GM23338 (cell line): ENCODE measurements at regions not wholly inside any gene's neighbourhood (a gene's known extent, or its start where the extent isn't known, plus 50 kb on each side); places are given as distances from the start of the nearest gene placed in this dataset.

Source experiments
- ATAC-seq: fragments of 200-7000 bp; cut with Tn5 transposase; 3 replicates; pipeline ENCODE4 v1.9.1; 2020
- DNase-seq: peaks from one replicate; pipeline ENCODE4 v3.0.0-alpha.2; 2015; ENCODE audit warnings: low spot score
- H2AFZ ChIP-seq: fragments of 200-600 bp; sonication (generic); 2 replicates; pipeline ENCODE4 v1.8.0; 2016; ENCODE audit warnings: antibody characterized with exemption, mild to moderate bottlenecking, moderate library complexity
- H3F3A ChIP-seq: fragments of 200-600 bp; sonication (generic); replicated peaks from 2 replicates; pipeline ENCODE4 v1.8.0; 2017; ENCODE audit warnings: antibody characterized with exemption, mixed run types, low read depth
- H3K27ac ChIP-seq: fragments of 200-600 bp; sonication (generic); 2 replicates; pipeline ENCODE4 v1.6.1; 2016; ENCODE audit warnings: low read depth
- H3K27me3 ChIP-seq: fragments of 200-600 bp; sonication (generic); 2 replicates; pipeline ENCODE4 v1.8.0; 2016; ENCODE audit warnings: mild to moderate bottlenecking, mixed run types, moderate library complexity; ENCODE audit not compliant: insufficient read depth
- H3K36me3 ChIP-seq: fragments of 200-600 bp; sonication (generic); 2 replicates; pipeline ENCODE4 v1.8.0; 2016; ENCODE audit warnings: mild to moderate bottlenecking; ENCODE audit not compliant: insufficient read depth
- H3K4me1 ChIP-seq: fragments of 200-600 bp; sonication (generic); 2 replicates; pipeline ENCODE4 v1.8.0; 2016; ENCODE audit warnings: mild to moderate bottlenecking, moderate library complexity; ENCODE audit not compliant: insufficient read depth
- H3K4me2 ChIP-seq: fragments of 200-600 bp; sonication (generic); 2 replicates; pipeline ENCODE4 v1.7.1; 2017; ENCODE audit warnings: mixed run types
- H3K4me3 ChIP-seq: fragments of 200-600 bp; sonication (generic); 2 replicates; pipeline ENCODE4 v1.6.1; 2016; ENCODE audit warnings: mixed run types
- H3K79me2 ChIP-seq: fragments of 200-600 bp; sonication (generic); replicated peaks from 2 replicates; pipeline ENCODE4 v1.8.0; 2017; ENCODE audit warnings: mild to moderate bottlenecking; ENCODE audit not compliant: insufficient read depth
- H3K9me2 ChIP-seq: fragments of 200-600 bp; sonication (generic); 2 replicates; pipeline ENCODE4 v1.8.0; 2017; ENCODE audit not compliant: insufficient read depth
- H4K20me1 ChIP-seq: fragments of 200-600 bp; sonication (generic); replicated peaks from 2 replicates; pipeline ENCODE4 v1.8.0; 2017; ENCODE audit warnings: mild to moderate bottlenecking; ENCODE audit not compliant: insufficient read depth
- H3K27ac Mint-ChIP-seq: 2 replicates; pipeline ENCODE4 v1.8.0; 2020; ENCODE audit warnings: inconsistent platforms, mild to moderate bottlenecking, moderate library complexity, mixed read lengths
- H3K27me3 Mint-ChIP-seq: 3 replicates; pipeline ENCODE4 v1.8.0; 2022; ENCODE audit warnings: low read depth, mild to moderate bottlenecking, moderate library complexity, mixed read lengths, inconsistent platforms; ENCODE audit not compliant: insufficient read depth, poor library complexity
- H3K36me3 Mint-ChIP-seq: 3 replicates; pipeline ENCODE4 v1.8.0; 2021; ENCODE audit warnings: low read depth, mild to moderate bottlenecking, inconsistent platforms, moderate library complexity, mixed read lengths
- H3K4me1 Mint-ChIP-seq: 3 replicates; pipeline ENCODE4 v1.8.0; 2020; ENCODE audit warnings: mild to moderate bottlenecking, inconsistent platforms, mixed read lengths
- H3K4me3 Mint-ChIP-seq: 3 replicates; pipeline ENCODE4 v1.8.0; 2021; ENCODE audit warnings: moderate library complexity, mild to moderate bottlenecking, inconsistent platforms, mixed read lengths
- H3K9me3 Mint-ChIP-seq: 3 replicates; pipeline ENCODE4 v1.8.0; 2020; ENCODE audit warnings: moderate library complexity, mild to moderate bottlenecking, inconsistent platforms, mixed read lengths
- CREB1 ChIP-seq: fragments of 250-450 bp; sonication (Bioruptor Pico); IDR thresholded peaks from 2 replicates; pipeline ENCODE4 v1.5.0; 2020; ENCODE audit warnings: low read depth, mild to moderate bottlenecking, moderate library complexity
- EZH2 ChIP-seq: fragments of 200-600 bp; sonication (generic); IDR thresholded peaks from one replicate; pipeline ENCODE4 v1.8.0; 2017; ENCODE audit warnings: antibody characterized with exemption, mild to moderate bottlenecking, low read depth; ENCODE audit not compliant: unreplicated experiment
- EZH2phosphoT487 ChIP-seq: fragments of 200-600 bp; sonication (generic); IDR thresholded peaks from one replicate; pipeline ENCODE4 v1.8.1; 2018; ENCODE audit warnings: antibody characterized with exemption; ENCODE audit not compliant: unreplicated experiment
- JUNB ChIP-seq: IDR thresholded peaks from one replicate; pipeline ENCODE4 v1.6.1; 2016; ENCODE audit warnings: antibody characterized with exemption; ENCODE audit not compliant: unreplicated experiment
- NANOG ChIP-seq: IDR thresholded peaks from 2 replicates; pipeline ENCODE4 v1.6.1; 2016; ENCODE audit warnings: antibody characterized with exemption, borderline replicate concordance
- POLR2AphosphoS5 ChIP-seq: IDR thresholded peaks from 2 replicates; pipeline ENCODE4 v1.6.1; 2016; ENCODE audit warnings: antibody characterized with exemption, low read depth
- STAT1 ChIP-seq: IDR thresholded peaks from one replicate; pipeline ENCODE4 v1.6.1; 2016; ENCODE audit warnings: antibody characterized with exemption; ENCODE audit not compliant: unreplicated experiment
- ZNF114 ChIP-seq: fragments of 250-450 bp; sonication (Bioruptor Pico); IDR thresholded peaks from 2 replicates; pipeline ENCODE4 v1.5.0; 2020; ENCODE audit warnings: mild to moderate bottlenecking, moderate library complexity
- ZNF331 ChIP-seq: fragments of 250-450 bp; sonication (Bioruptor Pico); IDR thresholded peaks from 2 replicates; pipeline ENCODE4 v1.5.0; 2020; ENCODE audit warnings: low read depth, mild to moderate bottlenecking, moderate library complexity
- TF ChIP-seq, protein P1 (sequence below): IDR thresholded peaks from one replicate; pipeline ENCODE4 v1.6.1; 2018; ENCODE audit warnings: antibody characterized with exemption; ENCODE audit not compliant: unreplicated experiment
- TF ChIP-seq, protein P2 (sequence below): IDR thresholded peaks from 2 replicates; pipeline ENCODE4 v1.6.1; 2016; ENCODE audit warnings: antibody characterized with exemption
- TF ChIP-seq, protein P3 (sequence below): fragments of 250-450 bp; sonication (Bioruptor Pico); IDR thresholded peaks from 2 replicates; pipeline ENCODE4 v1.5.0; 2020; ENCODE audit warnings: mild to moderate bottlenecking, moderate library complexity
- TF ChIP-seq, protein P4 (sequence below), 2 experiments: fragments of 200-600 bp in 1 of 2; sonication (generic) in 1 of 2; conservative IDR thresholded peaks; 2 replicates each; pipeline versions ENCODE4 v1.5.1 to v1.6.1; 2016 to 2017; ENCODE audit warnings: antibody characterized with exemption in 2 of 2, low read depth in 2 of 2, mild to moderate bottlenecking in 2 of 2, moderate library complexity in 1 of 2

DNA sequence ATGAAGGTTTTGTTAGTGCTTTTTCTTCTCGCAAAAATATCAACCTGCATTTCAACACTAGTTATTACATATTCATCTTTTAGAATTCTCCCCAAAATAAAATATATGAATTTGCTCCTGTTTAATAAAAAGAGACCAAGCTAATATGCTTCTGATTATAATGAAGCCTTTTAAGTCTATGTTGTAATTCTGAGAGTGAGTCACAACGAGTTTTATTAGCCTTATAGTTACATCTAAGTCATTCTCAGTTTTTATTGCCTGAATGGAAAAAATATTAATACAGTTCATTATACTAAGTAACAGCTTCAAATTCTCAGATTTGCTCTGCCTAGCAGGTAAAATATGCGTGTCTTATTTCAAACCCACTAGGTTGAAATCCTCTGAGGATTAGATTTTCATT lies 152.4 kb upstream of the CELF2 start:
- Histone ChIP-seq H3K9me2 (peaks cover 4% of the 10 kb centered on the region; the same call in 1 of the 2 replicates), H3K27me3 (no peaks in the 10 kb centered on the region), H2AFZ (no peak overlapping the region), H3K36me3 (no peaks in the 10 kb centered on the region), H3K4me3 (no peak overlapping the region), H3K27ac (no peak overlapping the region), H3F3A (no peaks in the 10 kb centered on the region), H3K79me2 (no peaks in the 10 kb centered on the region), H4K20me1 (no peaks in the 10 kb centered on the region), H3K4me1 (no peaks in the 10 kb centered on the region), H3K4me2 (no peak overlapping the region)
- H3K27ac Mint-ChIP-seq, result no peak overlapping the region
- H3K36me3 Mint-ChIP-seq, result no peaks in the 10 kb centered on the region
- TF ChIP-seq, protein P1, sequence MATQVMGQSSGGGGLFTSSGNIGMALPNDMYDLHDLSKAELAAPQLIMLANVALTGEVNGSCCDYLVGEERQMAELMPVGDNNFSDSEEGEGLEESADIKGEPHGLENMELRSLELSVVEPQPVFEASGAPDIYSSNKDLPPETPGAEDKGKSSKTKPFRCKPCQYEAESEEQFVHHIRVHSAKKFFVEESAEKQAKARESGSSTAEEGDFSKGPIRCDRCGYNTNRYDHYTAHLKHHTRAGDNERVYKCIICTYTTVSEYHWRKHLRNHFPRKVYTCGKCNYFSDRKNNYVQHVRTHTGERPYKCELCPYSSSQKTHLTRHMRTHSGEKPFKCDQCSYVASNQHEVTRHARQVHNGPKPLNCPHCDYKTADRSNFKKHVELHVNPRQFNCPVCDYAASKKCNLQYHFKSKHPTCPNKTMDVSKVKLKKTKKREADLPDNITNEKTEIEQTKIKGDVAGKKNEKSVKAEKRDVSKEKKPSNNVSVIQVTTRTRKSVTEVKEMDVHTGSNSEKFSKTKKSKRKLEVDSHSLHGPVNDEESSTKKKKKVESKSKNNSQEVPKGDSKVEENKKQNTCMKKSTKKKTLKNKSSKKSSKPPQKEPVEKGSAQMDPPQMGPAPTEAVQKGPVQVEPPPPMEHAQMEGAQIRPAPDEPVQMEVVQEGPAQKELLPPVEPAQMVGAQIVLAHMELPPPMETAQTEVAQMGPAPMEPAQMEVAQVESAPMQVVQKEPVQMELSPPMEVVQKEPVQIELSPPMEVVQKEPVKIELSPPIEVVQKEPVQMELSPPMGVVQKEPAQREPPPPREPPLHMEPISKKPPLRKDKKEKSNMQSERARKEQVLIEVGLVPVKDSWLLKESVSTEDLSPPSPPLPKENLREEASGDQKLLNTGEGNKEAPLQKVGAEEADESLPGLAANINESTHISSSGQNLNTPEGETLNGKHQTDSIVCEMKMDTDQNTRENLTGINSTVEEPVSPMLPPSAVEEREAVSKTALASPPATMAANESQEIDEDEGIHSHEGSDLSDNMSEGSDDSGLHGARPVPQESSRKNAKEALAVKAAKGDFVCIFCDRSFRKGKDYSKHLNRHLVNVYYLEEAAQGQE, result no peak
- TF ChIP-seq, protein P2, sequence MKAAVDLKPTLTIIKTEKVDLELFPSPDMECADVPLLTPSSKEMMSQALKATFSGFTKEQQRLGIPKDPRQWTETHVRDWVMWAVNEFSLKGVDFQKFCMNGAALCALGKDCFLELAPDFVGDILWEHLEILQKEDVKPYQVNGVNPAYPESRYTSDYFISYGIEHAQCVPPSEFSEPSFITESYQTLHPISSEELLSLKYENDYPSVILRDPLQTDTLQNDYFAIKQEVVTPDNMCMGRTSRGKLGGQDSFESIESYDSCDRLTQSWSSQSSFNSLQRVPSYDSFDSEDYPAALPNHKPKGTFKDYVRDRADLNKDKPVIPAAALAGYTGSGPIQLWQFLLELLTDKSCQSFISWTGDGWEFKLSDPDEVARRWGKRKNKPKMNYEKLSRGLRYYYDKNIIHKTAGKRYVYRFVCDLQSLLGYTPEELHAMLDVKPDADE, result no peak
- TF ChIP-seq ZNF114 (CRISPR knock-in tag), result no peak
- TF ChIP-seq STAT1, result no peak
- TF ChIP-seq JUNB, result no peak
- TF ChIP-seq, protein P3, sequence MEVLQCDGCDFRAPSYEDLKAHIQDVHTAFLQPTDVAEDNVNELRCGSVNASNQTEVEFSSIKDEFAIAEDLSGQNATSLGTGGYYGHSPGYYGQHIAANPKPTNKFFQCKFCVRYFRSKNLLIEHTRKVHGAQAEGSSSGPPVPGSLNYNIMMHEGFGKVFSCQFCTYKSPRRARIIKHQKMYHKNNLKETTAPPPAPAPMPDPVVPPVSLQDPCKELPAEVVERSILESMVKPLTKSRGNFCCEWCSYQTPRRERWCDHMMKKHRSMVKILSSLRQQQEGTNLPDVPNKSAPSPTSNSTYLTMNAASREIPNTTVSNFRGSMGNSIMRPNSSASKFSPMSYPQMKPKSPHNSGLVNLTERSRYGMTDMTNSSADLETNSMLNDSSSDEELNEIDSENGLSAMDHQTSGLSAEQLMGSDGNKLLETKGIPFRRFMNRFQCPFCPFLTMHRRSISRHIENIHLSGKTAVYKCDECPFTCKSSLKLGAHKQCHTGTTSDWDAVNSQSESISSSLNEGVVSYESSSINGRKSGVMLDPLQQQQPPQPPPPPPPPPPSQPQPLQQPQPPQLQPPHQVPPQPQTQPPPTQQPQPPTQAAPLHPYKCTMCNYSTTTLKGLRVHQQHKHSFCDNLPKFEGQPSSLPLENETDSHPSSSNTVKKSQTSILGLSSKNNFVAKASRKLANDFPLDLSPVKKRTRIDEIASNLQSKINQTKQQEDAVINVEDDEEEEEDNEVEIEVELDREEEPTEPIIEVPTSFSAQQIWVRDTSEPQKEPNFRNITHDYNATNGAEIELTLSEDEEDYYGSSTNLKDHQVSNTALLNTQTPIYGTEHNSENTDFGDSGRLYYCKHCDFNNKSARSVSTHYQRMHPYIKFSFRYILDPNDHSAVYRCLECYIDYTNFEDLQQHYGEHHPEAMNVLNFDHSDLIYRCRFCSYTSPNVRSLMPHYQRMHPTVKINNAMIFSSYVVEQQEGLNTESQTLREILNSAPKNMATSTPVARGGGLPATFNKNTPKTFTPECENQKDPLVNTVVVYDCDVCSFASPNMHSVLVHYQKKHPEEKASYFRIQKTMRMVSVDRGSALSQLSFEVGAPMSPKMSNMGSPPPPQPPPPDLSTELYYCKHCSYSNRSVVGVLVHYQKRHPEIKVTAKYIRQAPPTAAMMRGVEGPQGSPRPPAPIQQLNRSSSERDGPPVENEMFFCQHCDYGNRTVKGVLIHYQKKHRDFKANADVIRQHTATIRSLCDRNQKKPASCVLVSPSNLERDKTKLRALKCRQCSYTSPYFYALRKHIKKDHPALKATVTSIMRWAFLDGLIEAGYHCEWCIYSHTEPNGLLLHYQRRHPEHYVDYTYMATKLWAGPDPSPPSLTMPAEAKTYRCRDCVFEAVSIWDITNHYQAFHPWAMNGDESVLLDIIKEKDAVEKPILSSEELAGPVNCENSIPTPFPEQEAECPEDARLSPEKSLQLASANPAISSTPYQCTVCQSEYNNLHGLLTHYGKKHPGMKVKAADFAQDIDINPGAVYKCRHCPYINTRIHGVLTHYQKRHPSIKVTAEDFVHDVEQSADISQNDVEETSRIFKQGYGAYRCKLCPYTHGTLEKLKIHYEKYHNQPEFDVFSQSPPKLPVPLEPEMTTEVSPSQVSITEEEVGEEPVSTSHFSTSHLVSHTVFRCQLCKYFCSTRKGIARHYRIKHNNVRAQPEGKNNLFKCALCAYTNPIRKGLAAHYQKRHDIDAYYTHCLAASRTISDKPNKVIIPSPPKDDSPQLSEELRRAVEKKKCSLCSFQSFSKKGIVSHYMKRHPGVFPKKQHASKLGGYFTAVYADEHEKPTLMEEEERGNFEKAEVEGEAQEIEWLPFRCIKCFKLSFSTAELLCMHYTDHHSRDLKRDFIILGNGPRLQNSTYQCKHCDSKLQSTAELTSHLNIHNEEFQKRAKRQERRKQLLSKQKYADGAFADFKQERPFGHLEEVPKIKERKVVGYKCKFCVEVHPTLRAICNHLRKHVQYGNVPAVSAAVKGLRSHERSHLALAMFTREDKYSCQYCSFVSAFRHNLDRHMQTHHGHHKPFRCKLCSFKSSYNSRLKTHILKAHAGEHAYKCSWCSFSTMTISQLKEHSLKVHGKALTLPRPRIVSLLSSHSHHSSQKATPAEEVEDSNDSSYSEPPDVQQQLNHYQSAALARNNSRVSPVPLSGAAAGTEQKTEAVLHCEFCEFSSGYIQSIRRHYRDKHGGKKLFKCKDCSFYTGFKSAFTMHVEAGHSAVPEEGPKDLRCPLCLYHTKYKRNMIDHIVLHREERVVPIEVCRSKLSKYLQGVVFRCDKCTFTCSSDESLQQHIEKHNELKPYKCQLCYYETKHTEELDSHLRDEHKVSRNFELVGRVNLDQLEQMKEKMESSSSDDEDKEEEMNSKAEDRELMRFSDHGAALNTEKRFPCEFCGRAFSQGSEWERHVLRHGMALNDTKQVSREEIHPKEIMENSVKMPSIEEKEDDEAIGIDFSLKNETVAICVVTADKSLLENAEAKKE, result no peak
- TF ChIP-seq, protein P4, sequence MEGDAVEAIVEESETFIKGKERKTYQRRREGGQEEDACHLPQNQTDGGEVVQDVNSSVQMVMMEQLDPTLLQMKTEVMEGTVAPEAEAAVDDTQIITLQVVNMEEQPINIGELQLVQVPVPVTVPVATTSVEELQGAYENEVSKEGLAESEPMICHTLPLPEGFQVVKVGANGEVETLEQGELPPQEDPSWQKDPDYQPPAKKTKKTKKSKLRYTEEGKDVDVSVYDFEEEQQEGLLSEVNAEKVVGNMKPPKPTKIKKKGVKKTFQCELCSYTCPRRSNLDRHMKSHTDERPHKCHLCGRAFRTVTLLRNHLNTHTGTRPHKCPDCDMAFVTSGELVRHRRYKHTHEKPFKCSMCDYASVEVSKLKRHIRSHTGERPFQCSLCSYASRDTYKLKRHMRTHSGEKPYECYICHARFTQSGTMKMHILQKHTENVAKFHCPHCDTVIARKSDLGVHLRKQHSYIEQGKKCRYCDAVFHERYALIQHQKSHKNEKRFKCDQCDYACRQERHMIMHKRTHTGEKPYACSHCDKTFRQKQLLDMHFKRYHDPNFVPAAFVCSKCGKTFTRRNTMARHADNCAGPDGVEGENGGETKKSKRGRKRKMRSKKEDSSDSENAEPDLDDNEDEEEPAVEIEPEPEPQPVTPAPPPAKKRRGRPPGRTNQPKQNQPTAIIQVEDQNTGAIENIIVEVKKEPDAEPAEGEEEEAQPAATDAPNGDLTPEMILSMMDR (conservative IDR thresholded peaks at IDR 0.05; ENCODE audit: low read depth in 2 of 2), result no peak
- no peak for TF ChIP-seq EZH2
- TF ChIP-seq POLR2AphosphoS5, result no peak
- no peak for TF ChIP-seq EZH2phosphoT487
- no peak for TF ChIP-seq CREB1 (CRISPR knock-in tag)
- TF ChIP-seq NANOG, result no peak
- no peak for TF ChIP-seq ZNF331 (CRISPR knock-in tag)
- no peaks in the 10 kb centered on the region for H3K27me3 Mint-ChIP-seq
- no peak overlapping the region for H3K4me3 Mint-ChIP-seq
- ATAC-seq (no peak), DNase-seq (no peak)
- H3K4me1 Mint-ChIP-seq, result no peaks in the 10 kb centered on the region
- H3K9me3 Mint-ChIP-seq, result no peaks in the 10 kb centered on the region
